Activated CD4-positive, alpha-beta T cell treated with anti-CD3 and anti-CD28 coated beads for 36 hours (primary cell): ENCODE measurements at regions not wholly inside any gene's neighbourhood (a gene's known extent, or its start where the extent isn't known, plus 50 kb on each side); places are given as distances from the start of the nearest gene placed in this dataset.
A peak's percentile ranks its signal among the peaks of the same experiment; 100 is the strongest.

Experiments
- ATAC-seq: fragments of 200-7000 bp; cut with Tn5 transposase; one replicate; pipeline ENCODE4 v1.10.0; 2021; ENCODE audit warnings: mild to moderate bottlenecking, moderate library complexity
- CTCF ChIA-PET: fragments of 350-600 bp; sonication (Branson Sonifier 250); formaldehyde crosslinking; loops from one replicate; lab custom pipeline; 2021; ENCODE audit warnings: antibody characterized with exemption; lab: Charles Lee
- POLR2A ChIA-PET: fragments of 350-600 bp; sonication (Branson Sonifier 250); formaldehyde crosslinking; loops from one replicate; lab custom pipeline; 2021; ENCODE audit warnings: antibody characterized with exemption, inconsistent platforms; lab: Charles Lee
- DNase-seq: peaks from one replicate; pipeline ENCODE4 v3.0.0-alpha.2; 2020
- H3K27ac Mint-ChIP-seq: one replicate; pipeline ENCODE4 v1.8.0; 2021; ENCODE audit warnings: mixed read lengths
- H3K27me3 Mint-ChIP-seq: one replicate; pipeline ENCODE4 v1.8.0; 2021; ENCODE audit warnings: mixed read lengths
- H3K36me3 Mint-ChIP-seq: one replicate; pipeline ENCODE4 v1.8.0; 2021; ENCODE audit warnings: low read depth, mixed read lengths
- H3K4me1 Mint-ChIP-seq: one replicate; pipeline ENCODE4 v1.8.0; 2021; ENCODE audit warnings: mixed read lengths
- H3K4me3 Mint-ChIP-seq: one replicate; pipeline ENCODE4 v1.8.0; 2021; ENCODE audit warnings: mild to moderate bottlenecking, moderate library complexity, mixed read lengths
- H3K9me3 Mint-ChIP-seq: one replicate; pipeline ENCODE4 v1.8.0; 2021; ENCODE audit warnings: low read depth, mixed read lengths
- intact Hi-C, 2 experiments: fragments of 100-400 bp; cut with DNase I in 1 of 2; cut with micrococcal nuclease in 1 of 2; formaldehyde crosslinking; loops; one replicate each; pipeline versions ENCODE4 v1.14.2 to v1.15.1; 2022 to 2024; cut with DNase I, micrococcal nuclease

DNA sequence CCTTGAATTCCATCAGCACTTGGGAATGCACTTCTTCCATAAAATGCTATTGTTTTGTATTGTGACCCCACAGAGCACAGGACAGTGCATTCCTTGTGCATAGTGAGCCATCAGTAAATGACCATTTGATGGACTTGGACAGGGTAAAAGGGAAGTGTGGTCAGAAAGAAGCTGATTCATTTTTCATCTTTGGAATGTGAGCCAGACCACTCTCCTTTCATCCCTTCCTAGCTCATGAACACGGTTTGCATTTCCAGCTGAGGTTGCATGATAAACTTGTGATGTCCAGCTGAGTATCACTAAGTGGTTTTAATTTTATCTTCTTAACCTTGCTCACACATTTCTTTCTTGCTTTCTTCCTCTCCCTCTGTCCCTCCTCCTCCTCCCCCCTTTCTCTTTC is 101.3 kb downstream of the NUDT12 start:
- no peaks in the 10 kb centered on the region for H3K36me3 Mint-ChIP-seq
- intact Hi-C loops, result no loop called here
- H3K9me3 Mint-ChIP-seq, result no peaks in the 10 kb centered on the region
- peaks cover 11% of the 10 kb centered on the region for H3K27me3 Mint-ChIP-seq
- no peak overlapping the region for H3K4me3 Mint-ChIP-seq
- H3K4me1 Mint-ChIP-seq, result no peaks in the 10 kb centered on the region
- ATAC-seq (no peak), DNase-seq (no peak)
- ChIA-PET CTCF (interaction anchor here (1.3 kb wide), 1 partner anchor 11 kb away, joined by 3 read pairs; no protein-coding TSS in a partner anchor), POLR2A (no interaction called here)
- H3K27ac Mint-ChIP-seq, result no peak overlapping the region

DNA sequence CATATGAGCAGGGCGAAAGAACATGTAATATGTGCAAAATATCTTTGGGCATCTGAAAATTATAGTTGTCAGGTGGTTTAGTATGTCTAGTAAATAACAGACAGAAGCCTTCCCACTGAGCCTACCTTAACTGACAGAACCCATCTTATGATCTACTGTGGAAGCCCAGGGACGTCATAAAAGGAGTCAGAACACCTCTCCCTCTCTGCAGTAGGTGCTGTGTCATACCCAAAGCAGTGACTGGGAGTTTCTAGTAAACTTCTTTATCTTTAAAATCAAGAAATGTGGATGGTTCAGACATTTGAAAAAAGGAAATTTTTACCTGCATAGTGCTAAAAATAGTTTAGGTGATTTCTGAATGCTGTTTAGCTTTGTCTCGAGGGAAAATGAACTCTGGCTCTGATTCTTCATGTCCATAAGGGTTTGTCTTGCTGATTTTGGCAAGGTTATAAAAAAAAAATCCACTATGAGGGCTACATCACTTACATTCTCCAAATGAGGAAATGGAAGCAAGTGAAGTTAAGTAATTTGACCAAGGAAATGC is 104.0 kb downstream of the NUDT12 start:
- ChIA-PET POLR2A (no interaction called here), CTCF (no interaction called here)
- H3K36me3 Mint-ChIP-seq, result no peaks in the 10 kb centered on the region
- peaks cover 11% of the 10 kb centered on the region for H3K27me3 Mint-ChIP-seq
- no peak for DNase-seq
- no peak overlapping the region for H3K27ac Mint-ChIP-seq
- no peaks in the 10 kb centered on the region for H3K4me1 Mint-ChIP-seq
- ATAC-seq, result peak; percentile 33
- no peak overlapping the region for H3K4me3 Mint-ChIP-seq
- intact Hi-C loops, result no loop called here
- no peaks in the 10 kb centered on the region for H3K9me3 Mint-ChIP-seq

DNA sequence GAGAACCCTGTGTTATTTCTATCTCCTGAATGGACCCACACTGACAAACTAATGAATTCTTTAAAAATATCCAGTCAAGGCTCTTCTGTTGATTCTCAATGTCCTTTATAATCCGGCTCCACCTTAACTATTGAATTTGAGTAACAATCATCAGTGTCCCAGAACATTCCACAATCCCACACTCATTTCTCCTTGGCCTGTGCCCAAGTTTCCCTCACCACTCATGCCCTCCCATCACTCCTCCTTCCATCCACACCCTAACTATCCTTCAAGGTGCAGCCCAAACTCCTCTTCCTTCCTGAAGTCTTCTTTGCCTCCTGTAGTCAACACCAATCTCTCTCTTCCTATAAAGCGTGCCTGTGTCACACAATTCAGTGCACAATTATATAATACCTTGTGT is 106.1 kb downstream of the NUDT12 start:
- peaks cover 9% of the 10 kb centered on the region for H3K27me3 Mint-ChIP-seq
- no peaks in the 10 kb centered on the region for H3K36me3 Mint-ChIP-seq
- H3K27ac Mint-ChIP-seq, result no peak overlapping the region
- intact Hi-C loops, result no loop called here
- ChIA-PET POLR2A (no interaction called here), CTCF (no interaction called here)
- H3K9me3 Mint-ChIP-seq, result no peaks in the 10 kb centered on the region
- H3K4me1 Mint-ChIP-seq, result no peaks in the 10 kb centered on the region
- ATAC-seq, result no peak
- no peak for DNase-seq
- H3K4me3 Mint-ChIP-seq, result no peak overlapping the region

DNA sequence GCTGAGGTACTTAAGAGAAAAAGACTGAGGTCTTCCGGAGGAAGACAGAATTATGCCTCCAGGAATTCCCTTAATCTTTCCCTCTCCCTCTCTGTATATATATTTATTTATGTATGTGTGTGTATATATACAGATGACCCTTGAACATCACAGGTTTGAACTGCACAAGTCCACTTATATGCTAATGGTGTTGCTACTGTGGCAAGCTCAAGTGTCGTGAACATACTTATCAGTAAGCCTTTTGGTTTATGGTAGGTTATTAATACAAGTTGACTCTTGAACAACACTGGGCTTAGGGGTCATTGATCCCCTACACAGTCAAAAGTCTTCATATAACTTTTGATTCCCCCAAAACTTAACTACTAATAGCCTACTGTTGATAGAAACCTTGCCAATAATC is 106.8 kb downstream of the NUDT12 start:
- Mint-ChIP-seq H3K4me1 (no peaks in the 10 kb centered on the region), H3K9me3 (no peaks in the 10 kb centered on the region), H3K4me3 (no peak overlapping the region), H3K27me3 (peaks cover 9% of the 10 kb centered on the region), H3K27ac (no peak overlapping the region), H3K36me3 (no peaks in the 10 kb centered on the region)
- DNase-seq, result no peak
- ATAC-seq, result no peak
- CTCF ChIA-PET, result interaction anchor here (0.7 kb wide), 1 partner anchor 10 kb away, joined by 4 read pairs; no protein-coding TSS in a partner anchor
- POLR2A ChIA-PET, result no interaction called here
- intact Hi-C loops, result no loop called here

DNA sequence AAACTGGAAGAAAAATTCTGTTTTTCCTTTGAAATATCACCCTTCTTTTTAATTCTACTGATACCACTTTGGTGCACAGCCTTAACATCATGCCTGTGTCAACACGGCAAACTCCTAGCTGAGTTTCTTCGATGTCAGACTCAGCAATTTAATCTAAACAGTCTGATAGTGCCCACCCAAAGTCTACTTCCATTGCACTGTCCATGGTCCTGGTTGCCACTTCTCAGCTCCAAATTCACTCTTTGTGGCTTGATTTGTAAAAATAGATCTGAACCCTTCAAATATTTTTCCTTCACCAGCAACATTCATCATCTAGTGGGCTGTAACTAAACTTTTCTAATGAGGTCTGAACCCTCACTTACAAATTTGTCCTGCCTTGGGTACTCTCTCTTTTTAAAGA is 107.8 kb downstream of the NUDT12 start:
- H3K27ac Mint-ChIP-seq, result no peak overlapping the region
- ATAC-seq (no peak), DNase-seq (no peak)
- no peaks in the 10 kb centered on the region for H3K36me3 Mint-ChIP-seq
- no peak overlapping the region for H3K4me3 Mint-ChIP-seq
- intact Hi-C loops, result no loop called here
- POLR2A ChIA-PET, result no interaction called here
- no peaks in the 10 kb centered on the region for H3K4me1 Mint-ChIP-seq
- CTCF ChIA-PET, result no interaction called here
- H3K9me3 Mint-ChIP-seq, result no peaks in the 10 kb centered on the region
- peaks cover 7% of the 10 kb centered on the region for H3K27me3 Mint-ChIP-seq

DNA sequence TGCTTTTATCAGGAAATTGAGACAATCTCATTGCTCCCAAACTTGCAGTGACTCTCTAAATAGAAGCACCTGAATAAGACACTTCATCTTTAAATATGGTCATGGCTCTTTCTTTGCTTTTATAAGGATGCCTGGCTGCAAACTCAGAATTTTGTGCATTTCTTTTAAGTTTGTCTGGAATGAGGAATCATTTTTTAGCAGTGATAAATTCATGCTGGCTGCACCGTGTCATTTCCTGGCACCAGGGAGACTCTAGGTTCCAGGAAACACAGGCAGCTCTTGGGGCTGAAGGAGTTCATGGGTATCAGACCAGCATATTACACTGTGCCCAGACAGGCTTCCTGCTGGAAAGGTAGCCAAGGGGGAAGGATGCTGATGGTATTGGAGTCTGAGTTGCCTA is 109.9 kb downstream of the NUDT12 start:
- ATAC-seq, result no peak
- H3K27ac Mint-ChIP-seq, result no peak overlapping the region

DNA sequence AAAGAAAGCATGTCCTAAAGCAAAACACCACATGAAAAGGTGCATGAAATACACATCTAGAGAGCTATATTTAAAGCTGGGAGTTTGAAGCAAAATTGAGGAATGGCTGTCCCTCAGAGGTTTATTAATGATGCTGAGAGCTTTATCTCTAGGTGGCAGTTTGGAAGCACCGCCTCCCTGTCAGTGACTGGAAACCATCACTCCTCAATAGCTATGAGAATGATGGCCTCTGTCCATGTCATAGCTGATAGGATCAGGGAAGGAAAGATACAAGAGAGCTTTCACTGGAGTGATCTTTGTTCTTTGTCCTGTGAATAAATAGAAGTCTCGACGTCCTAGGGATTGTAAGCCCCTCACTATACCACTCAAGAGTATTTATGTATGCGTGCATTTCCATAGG is 110.5 kb downstream of the NUDT12 start:
- Mint-ChIP-seq H3K9me3 (no peaks in the 10 kb centered on the region), H3K4me3 (no peak overlapping the region), H3K27me3 (peaks cover 7% of the 10 kb centered on the region), H3K27ac (no peak overlapping the region), H3K36me3 (no peaks in the 10 kb centered on the region), H3K4me1 (no peaks in the 10 kb centered on the region)
- intact Hi-C loops, result no loop called here
- DNase-seq (no peak), ATAC-seq (no peak)
- ChIA-PET CTCF (no interaction called here), POLR2A (no interaction called here)

More for the DNA sequence above, 109.9 kb downstream of the NUDT12 start:
- intact Hi-C loops, result no loop called here
- ChIA-PET CTCF (no interaction called here), POLR2A (no interaction called here)
- Mint-ChIP-seq H3K4me1 (no peaks in the 10 kb centered on the region), H3K4me3 (no peak overlapping the region), H3K9me3 (no peaks in the 10 kb centered on the region), H3K36me3 (no peaks in the 10 kb centered on the region), H3K27me3 (peaks cover 7% of the 10 kb centered on the region)
- no peak for DNase-seq

DNA sequence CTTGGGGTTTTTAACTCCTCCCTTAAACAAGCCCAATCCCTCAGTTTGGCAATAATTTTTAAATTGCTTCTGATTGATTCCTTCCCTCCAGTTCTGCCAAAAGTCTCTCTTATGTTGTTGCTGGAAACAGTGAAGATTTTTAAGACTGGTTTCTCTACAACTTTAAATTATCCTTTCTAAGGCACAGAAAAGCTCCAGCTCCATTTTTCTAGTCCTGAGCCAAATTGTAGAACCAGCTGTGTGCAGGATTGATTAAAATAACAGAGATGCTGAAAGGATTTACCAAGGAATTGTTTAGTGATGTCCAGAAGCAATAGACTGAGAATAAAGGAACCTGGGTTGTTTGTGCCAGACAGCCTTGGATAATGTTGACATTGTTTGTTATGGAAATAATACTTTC is 111.3 kb downstream of the NUDT12 start:
- no peak for ATAC-seq
- intact Hi-C loops, result no loop called here
- DNase-seq, result no peak
- H3K4me1 Mint-ChIP-seq, result no peaks in the 10 kb centered on the region
- H3K36me3 Mint-ChIP-seq, result no peaks in the 10 kb centered on the region
- CTCF ChIA-PET, result no interaction called here
- POLR2A ChIA-PET, result no interaction called here
- peaks cover 3% of the 10 kb centered on the region for H3K27me3 Mint-ChIP-seq
- no peaks in the 10 kb centered on the region for H3K9me3 Mint-ChIP-seq
- no peak overlapping the region for H3K4me3 Mint-ChIP-seq
- H3K27ac Mint-ChIP-seq, result no peak overlapping the region

DNA sequence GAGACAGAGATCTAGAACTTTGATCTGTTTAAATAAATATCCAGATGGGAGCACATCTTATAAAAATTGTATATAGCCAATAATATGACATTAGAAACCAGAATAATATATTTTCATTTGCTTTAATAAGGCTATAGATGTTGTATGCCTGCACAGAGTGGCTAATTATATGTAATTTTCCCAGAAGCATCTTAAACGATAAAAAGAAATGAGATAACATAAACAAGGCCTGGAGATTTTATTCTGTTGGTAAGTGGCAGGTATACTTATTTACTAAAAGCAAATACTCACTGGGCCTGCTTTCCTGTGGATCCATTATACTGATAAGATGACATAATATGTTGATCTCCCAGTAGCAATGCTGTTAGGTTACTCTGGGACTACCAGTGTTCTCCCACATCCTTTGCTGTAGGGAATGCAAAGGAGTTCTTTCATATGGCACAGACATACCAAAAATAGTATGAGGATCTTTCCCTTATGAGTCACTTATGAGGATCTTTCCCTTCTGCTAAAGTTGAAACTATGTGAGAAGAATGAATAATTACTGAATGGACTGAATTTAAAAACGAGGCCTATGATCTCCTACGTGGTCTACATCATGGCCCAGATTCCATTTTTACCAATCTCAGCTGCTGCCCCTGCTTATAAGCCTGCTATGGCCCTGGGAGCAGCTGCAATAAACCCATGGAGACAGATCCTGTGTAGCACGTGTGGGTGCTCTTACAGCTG is 112.1 kb downstream of the NUDT12 start:
- Mint-ChIP-seq H3K36me3 (no peaks in the 10 kb centered on the region), H3K27me3 (peaks cover 2% of the 10 kb centered on the region), H3K4me3 (no peak overlapping the region), H3K27ac (no peak overlapping the region), H3K4me1 (no peaks in the 10 kb centered on the region), H3K9me3 (no peaks in the 10 kb centered on the region)
- ChIA-PET CTCF (no interaction called here), POLR2A (no interaction called here)
- no peak for DNase-seq
- intact Hi-C loops, result no loop called here
- ATAC-seq, result no peak

DNA sequence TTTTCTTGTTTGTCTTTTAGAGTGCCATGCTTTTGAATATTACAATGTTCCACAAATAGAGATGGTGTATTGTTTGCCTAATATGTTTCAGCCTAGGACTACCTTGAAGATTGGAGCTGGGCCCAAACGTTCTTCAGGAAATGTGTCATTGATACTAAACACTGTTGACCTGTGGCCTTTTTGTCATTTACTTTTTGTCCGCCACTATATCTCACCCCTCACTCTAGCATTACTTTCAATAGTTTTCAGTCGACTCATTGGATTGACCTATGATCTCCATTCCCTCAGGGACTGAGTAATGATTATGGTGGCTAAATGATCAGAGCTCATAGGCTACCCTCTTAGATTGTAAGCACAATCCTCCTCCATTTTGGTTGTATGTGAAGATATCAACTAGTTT is 115.8 kb downstream of the NUDT12 start:
- DNase-seq, result no peak
- CTCF ChIA-PET, result interaction anchor here (0.9 kb wide), 1 partner anchor 216 kb away, joined by 3 read pairs; no protein-coding TSS in a partner anchor
- H3K4me1 Mint-ChIP-seq, result no peaks in the 10 kb centered on the region
- H3K27me3 Mint-ChIP-seq, result no peaks in the 10 kb centered on the region
- POLR2A ChIA-PET, result interaction anchor here (0.6 kb wide), 1 partner anchor 364 kb away, joined by 3 read pairs; no protein-coding TSS in a partner anchor
- no peaks in the 10 kb centered on the region for H3K9me3 Mint-ChIP-seq
- H3K27ac Mint-ChIP-seq, result no peak overlapping the region
- H3K36me3 Mint-ChIP-seq, result no peaks in the 10 kb centered on the region
- H3K4me3 Mint-ChIP-seq, result no peak overlapping the region
- ATAC-seq, result no peak
- intact Hi-C loops, result no loop called here

DNA sequence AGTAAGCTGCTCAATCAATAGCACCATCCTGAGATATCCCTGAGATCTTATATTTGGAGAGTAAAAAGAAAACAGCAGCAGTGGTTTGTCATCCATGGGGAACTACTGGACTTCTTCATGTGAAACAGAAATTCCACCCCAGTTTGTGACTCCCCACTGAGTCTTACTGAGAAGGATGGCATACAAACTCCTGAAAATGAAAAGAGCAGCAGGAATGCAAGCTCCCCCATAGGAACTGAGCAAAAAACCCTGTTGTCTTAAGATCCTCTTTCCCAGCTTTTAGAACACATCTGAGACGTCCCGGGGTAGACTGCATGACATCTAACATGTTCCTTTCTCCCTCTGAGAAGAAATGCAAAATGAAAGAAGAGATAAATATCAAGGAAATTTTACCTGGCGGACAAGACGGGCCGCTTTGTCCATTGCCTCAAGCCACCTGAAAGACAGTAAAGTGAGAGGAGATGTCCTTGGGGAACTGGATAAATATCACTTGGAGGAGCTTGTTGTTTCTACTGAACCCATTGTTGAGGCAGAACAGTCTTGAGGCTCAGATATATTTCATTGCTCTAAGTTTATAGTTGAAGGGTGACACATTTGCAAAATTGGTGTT is 117.1 kb downstream of the NUDT12 start:
- ChIA-PET POLR2A (no interaction called here), CTCF (interaction anchor here (0.5 to 1.0 kb wide), 2 partner anchors 10 to 1725 kb away, joined by 3 to 4 read pairs; no protein-coding TSS in a partner anchor)
- intact Hi-C loops, result no loop called here
- ATAC-seq (no peak), DNase-seq (no peak)
- Mint-ChIP-seq H3K27ac (no peak overlapping the region), H3K4me1 (no peaks in the 10 kb centered on the region), H3K4me3 (no peak overlapping the region), H3K36me3 (no peaks in the 10 kb centered on the region), H3K27me3 (no peaks in the 10 kb centered on the region), H3K9me3 (no peaks in the 10 kb centered on the region)
